GM12875 (cell line): ENCODE measurements at regions not wholly inside any gene's neighbourhood (a gene's known extent, or its start where the extent isn't known, plus 50 kb on each side); places are given as distances from the start of the nearest gene placed in this dataset.

Source experiments
- H3K4me3 ChIP-seq: one replicate; pipeline ENCODE4 v1.5.1; 2011; ENCODE audit warnings: low read depth, low read length, control low read depth
- CTCF ChIP-seq: IDR thresholded peaks from 2 replicates; pipeline ENCODE4 v1.5.1; 2011; ENCODE audit warnings: low read depth, mild to moderate bottlenecking, control low read depth, inconsistent platforms, low read length, moderate library complexity, borderline replicate concordance; ENCODE audit not compliant: insufficient read depth

- TF ChIP-seq CTCF: no peak
- no peak overlapping the region for H3K4me3 ChIP-seq
These were observed 59.7 kb upstream of the EED start for GRCh38 chr11:86184728-86185380.

GRCh38 chr11:86183694-86184093, 60.9 kb upstream of the EED start:
- no peak for TF ChIP-seq CTCF
- H3K4me3 ChIP-seq: no peak overlapping the region

GRCh38 chr11:86182976-86183584, 61.5 kb upstream of the EED start:
- no peak overlapping the region for H3K4me3 ChIP-seq

GRCh38 chr11:86181379-86181778, 63.2 kb upstream of the EED start:
- H3K4me3 ChIP-seq: no peak overlapping the region
- no peak for TF ChIP-seq CTCF

More at GRCh38 chr11:86182976-86183584, 61.5 kb upstream of the EED start:
- no peak for TF ChIP-seq CTCF

DNA sequence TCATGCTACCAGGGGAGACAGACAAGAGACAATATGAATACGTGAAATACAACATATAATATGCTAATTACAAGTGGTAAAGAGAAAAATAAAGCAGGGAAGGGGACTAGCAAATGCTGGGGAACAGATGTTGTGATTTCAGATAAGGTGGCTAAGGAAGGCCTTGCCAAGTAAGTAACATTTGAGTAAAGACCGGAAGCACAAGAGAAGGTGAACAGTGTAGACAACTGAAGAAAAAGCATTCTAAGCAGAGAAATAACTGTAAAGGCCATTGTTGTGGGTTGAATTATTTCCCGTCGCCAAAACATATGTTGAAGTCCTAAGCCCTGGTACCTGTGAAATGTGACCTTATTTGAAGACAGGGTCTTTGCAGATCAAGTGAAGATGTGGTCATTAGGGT, 63.7 kb upstream of the EED start:
- TF ChIP-seq CTCF: no peak
- no peak overlapping the region for H3K4me3 ChIP-seq

- no peak overlapping the region for H3K4me3 ChIP-seq
- TF ChIP-seq CTCF: no peak
These were observed 64.1 kb upstream of the EED start for GRCh38 chr11:86180423-86180822.

DNA sequence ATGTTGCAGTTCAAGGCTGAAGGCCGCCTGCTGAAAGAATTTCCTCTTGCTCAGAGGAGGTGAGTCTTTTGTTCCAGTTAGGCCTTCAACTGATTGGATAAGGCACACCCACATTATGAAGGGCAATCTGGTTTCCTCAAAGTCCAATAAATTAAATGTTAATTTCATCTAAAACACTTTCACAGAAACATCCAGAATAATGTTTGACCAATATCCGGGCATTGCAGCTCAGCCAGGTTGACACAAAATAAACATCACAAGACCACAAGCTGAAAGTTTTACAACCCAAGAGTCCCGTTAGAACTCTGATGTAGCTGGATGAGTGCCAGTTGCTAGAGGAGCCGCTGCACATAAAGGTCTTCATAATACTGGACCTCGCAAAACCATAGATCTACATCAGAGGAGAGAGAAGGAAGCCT, 64.9 kb upstream of the EED start:
- no peak for TF ChIP-seq CTCF
- no peak overlapping the region for H3K4me3 ChIP-seq
